HEK293 (cell line): ENCODE measurements at regions not wholly inside any gene's neighbourhood (a gene's known extent, or its start where the extent isn't known, plus 50 kb on each side); places are given as distances from the start of the nearest gene placed in this dataset.

Source experiments
- GLIS2 ChIP-seq: fragments of 450-650 bp; formaldehyde crosslinking; IDR thresholded peaks from 2 replicates; pipeline ENCODE4 v1.5.1; 2016; ENCODE audit warnings: missing biosample characterization, missing genetic modification characterization
- HOXC10 ChIP-seq: sonication (generic); formaldehyde crosslinking; IDR thresholded peaks from 2 replicates; pipeline ENCODE4 v1.8.1; 2023; ENCODE audit warnings: mild to moderate bottlenecking, missing genetic modification reagents
- KLF9 ChIP-seq: fragments of 450-650 bp; formaldehyde crosslinking; IDR thresholded peaks from 2 replicates; pipeline ENCODE4 v1.5.1; 2016; ENCODE audit warnings: missing biosample characterization, missing genetic modification characterization, low read depth
- YY1 ChIP-seq: fragments of 450-650 bp; formaldehyde crosslinking; IDR thresholded peaks from 2 replicates; pipeline ENCODE4 v1.5.1; 2018; ENCODE audit warnings: missing biosample characterization, missing genetic modification characterization
- ZNF114 ChIP-seq: fragments of 450-650 bp; formaldehyde crosslinking; IDR thresholded peaks from 2 replicates; pipeline ENCODE4 v1.5.0; 2017; ENCODE audit warnings: missing biosample characterization, missing genetic modification characterization
- ZNF423 ChIP-seq: fragments of 450-650 bp; formaldehyde crosslinking; IDR thresholded peaks from 2 replicates; pipeline ENCODE4 v1.5.1; 2016; ENCODE audit warnings: missing biosample characterization, missing genetic modification characterization
- ZNF548 ChIP-seq: fragments of 450-650 bp; formaldehyde crosslinking; IDR thresholded peaks from 2 replicates; pipeline ENCODE4 v1.5.1; 2016; ENCODE audit warnings: missing biosample characterization, missing genetic modification characterization
- ZNF768 ChIP-seq: fragments of 450-650 bp; formaldehyde crosslinking; IDR thresholded peaks from 2 replicates; pipeline ENCODE4 v1.5.1; 2018; ENCODE audit warnings: missing biosample characterization, mild to moderate bottlenecking, missing genetic modification characterization
- TF ChIP-seq, protein P1 (sequence below): fragments of 450-650 bp; formaldehyde crosslinking; IDR thresholded peaks from 2 replicates; pipeline ENCODE4 v1.5.1; 2016; ENCODE audit warnings: missing biosample characterization, missing genetic modification characterization
- TF ChIP-seq, protein P2 (sequence below): fragments of 450-650 bp; formaldehyde crosslinking; IDR thresholded peaks from 2 replicates; pipeline ENCODE4 v1.5.1; 2016; ENCODE audit warnings: missing biosample characterization, missing genetic modification characterization
- TF ChIP-seq, protein P3 (sequence below): fragments of 450-650 bp; formaldehyde crosslinking; IDR thresholded peaks from 2 replicates; pipeline ENCODE4 v1.5.1; 2016; ENCODE audit warnings: missing biosample characterization, missing genetic modification characterization
- TF ChIP-seq, protein P4 (sequence below): fragments of 450-650 bp; formaldehyde crosslinking; IDR thresholded peaks from 2 replicates; pipeline ENCODE4 v1.5.1; 2016; ENCODE audit warnings: missing biosample characterization, missing genetic modification characterization

DNA sequence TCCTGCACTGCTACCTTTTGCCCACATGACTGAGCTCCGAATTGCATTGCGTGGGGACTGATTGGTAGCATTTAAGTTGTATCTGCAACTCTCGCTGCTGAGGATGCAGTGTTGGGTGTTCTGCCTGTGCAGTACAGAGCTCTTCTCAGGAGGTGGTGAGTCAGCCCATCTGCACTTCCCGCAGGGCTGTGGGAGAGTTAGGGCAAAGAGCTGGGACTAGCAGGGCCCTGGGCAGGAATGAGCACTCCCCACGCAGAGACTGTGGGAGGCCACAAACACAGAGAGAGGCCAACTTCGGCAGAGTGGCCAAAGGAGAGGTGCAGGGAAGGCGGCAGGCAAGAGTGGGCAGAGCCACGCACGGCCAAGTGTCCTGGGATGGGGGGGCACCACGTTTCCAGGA is 244.7 kb downstream of the SIPA1L2 start:
- no peak for TF ChIP-seq ZNF548
- TF ChIP-seq ZNF114 (tag by site-specific recombination), result no peak
- no peak for TF ChIP-seq KLF9 (tag by site-specific recombination)
- no peak for TF ChIP-seq ZNF768
- no peak for TF ChIP-seq HOXC10 (CRISPR knock-in tag)
- TF ChIP-seq, protein P1, sequence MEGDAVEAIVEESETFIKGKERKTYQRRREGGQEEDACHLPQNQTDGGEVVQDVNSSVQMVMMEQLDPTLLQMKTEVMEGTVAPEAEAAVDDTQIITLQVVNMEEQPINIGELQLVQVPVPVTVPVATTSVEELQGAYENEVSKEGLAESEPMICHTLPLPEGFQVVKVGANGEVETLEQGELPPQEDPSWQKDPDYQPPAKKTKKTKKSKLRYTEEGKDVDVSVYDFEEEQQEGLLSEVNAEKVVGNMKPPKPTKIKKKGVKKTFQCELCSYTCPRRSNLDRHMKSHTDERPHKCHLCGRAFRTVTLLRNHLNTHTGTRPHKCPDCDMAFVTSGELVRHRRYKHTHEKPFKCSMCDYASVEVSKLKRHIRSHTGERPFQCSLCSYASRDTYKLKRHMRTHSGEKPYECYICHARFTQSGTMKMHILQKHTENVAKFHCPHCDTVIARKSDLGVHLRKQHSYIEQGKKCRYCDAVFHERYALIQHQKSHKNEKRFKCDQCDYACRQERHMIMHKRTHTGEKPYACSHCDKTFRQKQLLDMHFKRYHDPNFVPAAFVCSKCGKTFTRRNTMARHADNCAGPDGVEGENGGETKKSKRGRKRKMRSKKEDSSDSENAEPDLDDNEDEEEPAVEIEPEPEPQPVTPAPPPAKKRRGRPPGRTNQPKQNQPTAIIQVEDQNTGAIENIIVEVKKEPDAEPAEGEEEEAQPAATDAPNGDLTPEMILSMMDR (tag by site-specific recombination), result no peak
- no peak for TF ChIP-seq ZNF423
- TF ChIP-seq YY1 (tag by site-specific recombination), result no peak
- TF ChIP-seq GLIS2 (tag by site-specific recombination), result no peak
- TF ChIP-seq, protein P2, sequence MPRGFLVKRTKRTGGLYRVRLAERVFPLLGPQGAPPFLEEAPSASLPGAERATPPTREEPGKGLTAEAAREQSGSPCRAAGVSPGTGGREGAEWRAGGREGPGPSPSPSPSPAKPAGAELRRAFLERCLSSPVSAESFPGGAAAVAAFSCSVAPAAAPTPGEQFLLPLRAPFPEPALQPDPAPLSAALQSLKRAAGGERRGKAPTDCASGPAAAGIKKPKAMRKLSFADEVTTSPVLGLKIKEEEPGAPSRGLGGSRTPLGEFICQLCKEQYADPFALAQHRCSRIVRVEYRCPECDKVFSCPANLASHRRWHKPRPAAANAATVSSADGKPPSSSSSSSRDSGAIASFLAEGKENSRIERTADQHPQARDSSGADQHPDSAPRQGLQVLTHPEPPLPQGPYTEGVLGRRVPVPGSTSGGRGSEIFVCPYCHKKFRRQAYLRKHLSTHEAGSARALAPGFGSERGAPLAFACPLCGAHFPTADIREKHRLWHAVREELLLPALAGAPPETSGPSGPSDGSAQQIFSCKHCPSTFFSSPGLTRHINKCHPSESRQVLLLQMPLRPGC (tag by site-specific recombination), result no peak
- TF ChIP-seq, protein P3, sequence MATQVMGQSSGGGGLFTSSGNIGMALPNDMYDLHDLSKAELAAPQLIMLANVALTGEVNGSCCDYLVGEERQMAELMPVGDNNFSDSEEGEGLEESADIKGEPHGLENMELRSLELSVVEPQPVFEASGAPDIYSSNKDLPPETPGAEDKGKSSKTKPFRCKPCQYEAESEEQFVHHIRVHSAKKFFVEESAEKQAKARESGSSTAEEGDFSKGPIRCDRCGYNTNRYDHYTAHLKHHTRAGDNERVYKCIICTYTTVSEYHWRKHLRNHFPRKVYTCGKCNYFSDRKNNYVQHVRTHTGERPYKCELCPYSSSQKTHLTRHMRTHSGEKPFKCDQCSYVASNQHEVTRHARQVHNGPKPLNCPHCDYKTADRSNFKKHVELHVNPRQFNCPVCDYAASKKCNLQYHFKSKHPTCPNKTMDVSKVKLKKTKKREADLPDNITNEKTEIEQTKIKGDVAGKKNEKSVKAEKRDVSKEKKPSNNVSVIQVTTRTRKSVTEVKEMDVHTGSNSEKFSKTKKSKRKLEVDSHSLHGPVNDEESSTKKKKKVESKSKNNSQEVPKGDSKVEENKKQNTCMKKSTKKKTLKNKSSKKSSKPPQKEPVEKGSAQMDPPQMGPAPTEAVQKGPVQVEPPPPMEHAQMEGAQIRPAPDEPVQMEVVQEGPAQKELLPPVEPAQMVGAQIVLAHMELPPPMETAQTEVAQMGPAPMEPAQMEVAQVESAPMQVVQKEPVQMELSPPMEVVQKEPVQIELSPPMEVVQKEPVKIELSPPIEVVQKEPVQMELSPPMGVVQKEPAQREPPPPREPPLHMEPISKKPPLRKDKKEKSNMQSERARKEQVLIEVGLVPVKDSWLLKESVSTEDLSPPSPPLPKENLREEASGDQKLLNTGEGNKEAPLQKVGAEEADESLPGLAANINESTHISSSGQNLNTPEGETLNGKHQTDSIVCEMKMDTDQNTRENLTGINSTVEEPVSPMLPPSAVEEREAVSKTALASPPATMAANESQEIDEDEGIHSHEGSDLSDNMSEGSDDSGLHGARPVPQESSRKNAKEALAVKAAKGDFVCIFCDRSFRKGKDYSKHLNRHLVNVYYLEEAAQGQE (tag by site-specific recombination), result no peak
- TF ChIP-seq, protein P4, sequence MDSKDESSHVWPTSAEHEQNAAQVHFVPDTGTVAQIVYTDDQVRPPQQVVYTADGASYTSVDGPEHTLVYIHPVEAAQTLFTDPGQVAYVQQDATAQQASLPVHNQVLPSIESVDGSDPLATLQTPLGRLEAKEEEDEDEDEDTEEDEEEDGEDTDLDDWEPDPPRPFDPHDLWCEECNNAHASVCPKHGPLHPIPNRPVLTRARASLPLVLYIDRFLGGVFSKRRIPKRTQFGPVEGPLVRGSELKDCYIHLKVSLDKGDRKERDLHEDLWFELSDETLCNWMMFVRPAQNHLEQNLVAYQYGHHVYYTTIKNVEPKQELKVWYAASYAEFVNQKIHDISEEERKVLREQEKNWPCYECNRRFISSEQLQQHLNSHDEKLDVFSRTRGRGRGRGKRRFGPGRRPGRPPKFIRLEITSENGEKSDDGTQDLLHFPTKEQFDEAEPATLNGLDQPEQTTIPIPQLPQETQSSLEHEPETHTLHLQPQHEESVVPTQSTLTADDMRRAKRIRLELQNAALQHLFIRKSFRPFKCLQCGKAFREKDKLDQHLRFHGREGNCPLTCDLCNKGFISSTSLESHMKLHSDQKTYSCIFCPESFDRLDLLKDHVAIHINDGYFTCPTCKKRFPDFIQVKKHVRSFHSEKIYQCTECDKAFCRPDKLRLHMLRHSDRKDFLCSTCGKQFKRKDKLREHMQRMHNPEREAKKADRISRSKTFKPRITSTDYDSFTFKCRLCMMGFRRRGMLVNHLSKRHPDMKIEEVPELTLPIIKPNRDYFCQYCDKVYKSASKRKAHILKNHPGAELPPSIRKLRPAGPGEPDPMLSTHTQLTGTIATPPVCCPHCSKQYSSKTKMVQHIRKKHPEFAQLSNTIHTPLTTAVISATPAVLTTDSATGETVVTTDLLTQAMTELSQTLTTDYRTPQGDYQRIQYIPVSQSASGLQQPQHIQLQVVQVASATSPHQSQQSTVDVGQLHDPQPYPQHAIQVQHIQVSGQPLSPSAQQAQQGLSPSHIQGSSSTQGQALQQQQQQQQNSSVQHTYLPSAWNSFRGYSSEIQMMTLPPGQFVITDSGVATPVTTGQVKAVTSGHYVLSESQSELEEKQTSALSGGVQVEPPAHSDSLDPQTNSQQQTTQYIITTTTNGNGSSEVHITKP (tag by site-specific recombination), result peak; percentile 58; the same call in 1 of the 2 replicates
